Activated T-cell treated with anti-CD3 and anti-CD28 coated beads, Interleukin-2, amount 50 U/mL, for 24 hours (primary cell): ENCODE measurements at regions not wholly inside any gene's neighbourhood (a gene's known extent, or its start where the extent isn't known, plus 50 kb on each side); places are given as distances from the start of the nearest gene placed in this dataset.
"Not testable (repeated sequence)": the region's sequence is repeated elsewhere in the genome, so short reads cannot be mapped to it uniquely, and the experiment has no call there.

ENCODE experiments used
- DNase-seq: peaks from one replicate; pipeline ENCODE4 v3.0.0-alpha.2; 2020
- H3K27ac Mint-ChIP-seq: 2 replicates; pipeline ENCODE4 v1.8.0; 2020; ENCODE audit warnings: mild to moderate bottlenecking, mixed read lengths
- H3K27me3 Mint-ChIP-seq: 2 replicates; pipeline ENCODE4 v1.8.0; 2020; ENCODE audit warnings: mixed read lengths
- H3K36me3 Mint-ChIP-seq: 2 replicates; pipeline ENCODE4 v1.8.0; 2020; ENCODE audit warnings: low read depth, mixed read lengths
- H3K4me1 Mint-ChIP-seq: 2 replicates; pipeline ENCODE4 v1.8.0; 2020; ENCODE audit warnings: low read depth, mixed read lengths
- H3K4me3 Mint-ChIP-seq: 2 replicates; pipeline ENCODE4 v1.8.0; 2020; ENCODE audit warnings: mild to moderate bottlenecking, moderate library complexity, mixed read lengths
- H3K9me3 Mint-ChIP-seq: 2 replicates; pipeline ENCODE4 v1.8.0; 2020; ENCODE audit warnings: mixed read lengths

- H3K9me3 Mint-ChIP-seq, H3K27ac Mint-ChIP-seq, H3K27me3 Mint-ChIP-seq, DNase-seq, H3K4me1 Mint-ChIP-seq, H3K4me3 Mint-ChIP-seq, H3K36me3 Mint-ChIP-seq: not testable (repeated sequence)
Observed at GRCh38 chr5:100103592-100104119, 431.5 kb upstream of the FAM174A start.

DNA sequence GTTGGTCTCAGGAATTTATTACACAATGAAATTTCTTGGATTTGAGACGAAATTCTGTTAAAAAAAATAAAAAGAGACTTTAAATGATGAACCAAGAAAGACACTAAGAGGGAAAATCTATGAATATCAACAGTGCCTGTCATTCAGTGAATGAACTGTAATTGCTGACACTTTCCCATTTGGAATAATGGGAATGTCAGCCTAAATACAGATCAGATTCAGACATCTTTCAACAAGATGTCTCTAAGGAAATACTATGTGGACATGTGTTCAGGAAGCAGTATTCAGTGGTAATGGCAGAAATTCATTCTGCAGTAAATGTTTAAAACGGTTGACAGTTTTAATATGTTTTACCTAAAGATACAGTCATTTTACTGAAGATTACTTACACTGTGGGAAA, 433.7 kb upstream of the FAM174A start:
- H3K4me1 Mint-ChIP-seq, H3K4me3 Mint-ChIP-seq, H3K36me3 Mint-ChIP-seq, H3K27ac Mint-ChIP-seq, H3K27me3 Mint-ChIP-seq, DNase-seq, H3K9me3 Mint-ChIP-seq: not testable (repeated sequence)

GRCh38 chr5:100096328-100096727, 438.8 kb upstream of the FAM174A start:
- not testable (repeated sequence) for H3K36me3 Mint-ChIP-seq, H3K4me1 Mint-ChIP-seq, H3K27ac Mint-ChIP-seq, DNase-seq, H3K9me3 Mint-ChIP-seq, H3K27me3 Mint-ChIP-seq, H3K4me3 Mint-ChIP-seq

DNA sequence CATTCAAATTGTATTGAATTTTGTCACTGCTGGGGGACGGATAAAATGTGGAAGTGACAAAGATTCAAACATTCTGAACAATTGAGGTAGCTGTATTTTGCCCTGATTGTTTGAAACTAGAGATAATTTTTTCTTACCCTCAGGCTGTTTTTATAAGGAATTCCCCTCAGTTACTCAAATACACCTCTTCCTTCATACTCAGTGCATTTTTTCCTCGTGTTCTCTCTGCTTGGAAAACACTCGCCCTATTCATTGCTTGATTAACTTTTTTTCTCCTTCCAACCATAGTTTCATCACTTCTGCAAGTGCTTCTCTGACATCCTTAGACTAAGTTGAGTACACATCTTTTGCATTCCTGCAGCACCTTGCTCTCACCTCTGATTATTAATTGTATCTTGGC, 454.5 kb upstream of the FAM174A start:
- H3K9me3 Mint-ChIP-seq, H3K27ac Mint-ChIP-seq, H3K4me1 Mint-ChIP-seq, DNase-seq, H3K36me3 Mint-ChIP-seq, H3K27me3 Mint-ChIP-seq, H3K4me3 Mint-ChIP-seq: not testable (repeated sequence)

DNA sequence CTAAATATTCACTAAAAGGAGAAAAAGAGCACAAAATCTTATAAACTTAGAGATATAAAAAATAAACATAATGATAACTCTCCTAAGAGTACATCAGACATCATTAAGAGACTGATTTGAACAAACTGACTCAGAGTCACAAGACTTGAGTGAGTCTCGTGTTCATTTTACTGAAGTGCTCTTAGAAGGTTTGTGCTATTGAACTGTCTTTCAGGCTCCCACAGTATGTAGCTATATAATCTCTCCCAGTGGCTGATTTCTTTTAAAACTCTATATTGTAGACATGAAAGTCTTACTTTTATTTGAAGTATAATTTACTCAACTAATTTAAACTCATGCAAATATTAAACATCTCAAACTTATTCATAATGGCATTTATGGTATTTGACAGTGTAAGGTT, 456.0 kb upstream of the FAM174A start:
- not testable (repeated sequence) for H3K4me3 Mint-ChIP-seq, H3K4me1 Mint-ChIP-seq, DNase-seq, H3K9me3 Mint-ChIP-seq, H3K36me3 Mint-ChIP-seq, H3K27me3 Mint-ChIP-seq, H3K27ac Mint-ChIP-seq

DNA sequence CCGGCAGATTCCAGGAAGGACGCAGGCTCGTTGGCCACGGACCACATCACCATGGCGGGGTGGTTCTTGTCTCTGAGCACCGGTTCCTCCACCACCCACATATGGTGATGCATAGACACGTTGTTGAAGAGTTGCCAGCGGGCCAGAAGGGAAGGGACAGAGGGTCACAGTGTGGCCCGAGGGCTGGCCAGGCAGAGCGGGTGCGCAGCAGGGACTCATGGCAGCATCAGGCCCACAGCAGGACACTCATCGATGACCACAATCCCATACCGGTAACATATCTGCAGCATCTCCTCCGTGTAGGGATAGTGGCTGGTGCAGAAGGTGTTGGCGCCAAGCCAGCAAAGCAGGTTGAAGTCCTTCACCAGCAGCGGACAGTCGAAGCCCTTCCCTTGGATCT, 469.2 kb upstream of the FAM174A start:
- DNase-seq, H3K4me1 Mint-ChIP-seq, H3K9me3 Mint-ChIP-seq, H3K27me3 Mint-ChIP-seq, H3K36me3 Mint-ChIP-seq, H3K4me3 Mint-ChIP-seq, H3K27ac Mint-ChIP-seq: not testable (repeated sequence)

DNA sequence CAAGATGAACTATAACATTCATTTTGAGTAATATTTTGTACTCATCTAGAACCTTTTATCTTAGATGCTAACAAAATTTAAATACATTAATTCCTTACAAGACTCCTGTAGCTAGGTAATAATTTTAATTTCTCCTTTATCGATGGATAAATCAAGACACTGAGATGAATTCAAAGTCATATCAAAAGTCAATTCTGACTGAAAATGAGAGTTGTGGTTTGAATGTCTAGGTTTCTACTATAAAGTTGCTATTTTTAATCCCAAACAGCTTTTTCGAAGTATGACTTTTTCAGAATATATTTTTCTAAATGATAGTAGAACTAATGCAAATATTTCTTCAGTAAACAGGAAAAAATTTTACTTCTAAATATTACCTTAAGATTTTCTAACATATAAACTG, 491.7 kb upstream of the FAM174A start:
- Mint-ChIP-seq H3K9me3 (no peaks in the 10 kb centered on the region), H3K27me3 (no peaks in the 10 kb centered on the region), H3K36me3 (no peaks in the 10 kb centered on the region), H3K27ac (no peak overlapping the region), H3K4me3 (no peak overlapping the region), H3K4me1 (no peaks in the 10 kb centered on the region)
- DNase-seq = no peak

- Mint-ChIP-seq H3K36me3 (no peaks in the 10 kb centered on the region), H3K9me3 (no peaks in the 10 kb centered on the region)
Observed at GRCh38 chr5:100026606-100027005, 508.6 kb upstream of the FAM174A start.

DNA sequence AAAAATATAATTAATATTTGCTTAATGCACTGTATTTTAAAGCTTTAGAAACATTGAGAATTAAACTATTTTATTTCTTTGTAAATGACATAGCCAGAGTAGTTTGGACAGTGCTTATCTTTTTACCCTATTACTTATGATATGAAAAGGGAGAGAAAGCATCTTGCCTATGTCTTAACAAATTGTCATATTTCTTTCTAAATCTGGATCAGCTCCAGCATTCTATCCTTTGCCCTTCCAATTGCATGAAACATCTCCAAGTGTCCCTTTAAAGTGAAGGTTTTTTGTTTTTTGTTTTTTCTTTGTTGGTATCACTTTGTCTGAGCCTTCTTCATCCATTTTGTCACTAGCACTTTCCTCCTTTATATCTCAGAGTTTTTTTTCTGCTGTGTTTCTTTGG, 511.6 kb upstream of the FAM174A start:
- Mint-ChIP-seq H3K9me3 (peaks cover 4% of the 10 kb centered on the region), H3K36me3 (no peaks in the 10 kb centered on the region), H3K4me3 (no peak overlapping the region), H3K27me3 (no peaks in the 10 kb centered on the region), H3K27ac (no peak overlapping the region), H3K4me1 (no peaks in the 10 kb centered on the region)
- no peak for DNase-seq

More at GRCh38 chr5:100026606-100027005, 508.6 kb upstream of the FAM174A start:
- no peak overlapping the region for H3K4me3 Mint-ChIP-seq
- H3K27me3 Mint-ChIP-seq = no peaks in the 10 kb centered on the region
- H3K27ac Mint-ChIP-seq = no peak overlapping the region
- H3K4me1 Mint-ChIP-seq = no peaks in the 10 kb centered on the region
- DNase-seq = no peak

- Mint-ChIP-seq H3K27ac (no peak overlapping the region), H3K27me3 (no peaks in the 10 kb centered on the region), H3K4me3 (no peak overlapping the region), H3K4me1 (no peaks in the 10 kb centered on the region), H3K36me3 (no peaks in the 10 kb centered on the region), H3K9me3 (peaks cover 4% of the 10 kb centered on the region)
- DNase-seq = no peak
Observed at GRCh38 chr5:100017520-100018262, 517.5 kb upstream of the FAM174A start.

DNA sequence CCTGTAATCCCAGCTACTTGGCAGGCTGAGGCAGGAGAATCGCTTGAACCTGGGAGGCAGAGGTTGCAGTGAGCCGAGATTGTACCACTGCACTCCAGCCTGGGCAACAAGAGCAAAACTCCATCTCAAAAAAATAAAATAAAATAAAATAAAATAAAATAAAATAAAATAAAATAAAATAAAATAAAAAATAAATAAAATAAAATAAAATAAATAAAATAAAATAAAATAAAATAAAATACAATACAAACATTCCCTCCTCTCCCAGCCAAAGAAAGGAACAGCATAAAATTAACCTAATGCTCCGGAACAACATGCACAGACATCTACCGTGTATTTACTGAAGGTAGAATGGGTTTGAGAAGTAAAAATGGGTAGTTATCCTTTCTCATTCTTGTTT, 521.9 kb upstream of the FAM174A start:
- H3K9me3 Mint-ChIP-seq, H3K4me1 Mint-ChIP-seq, H3K27me3 Mint-ChIP-seq, H3K36me3 Mint-ChIP-seq, DNase-seq, H3K4me3 Mint-ChIP-seq, H3K27ac Mint-ChIP-seq: not testable (repeated sequence)

DNA sequence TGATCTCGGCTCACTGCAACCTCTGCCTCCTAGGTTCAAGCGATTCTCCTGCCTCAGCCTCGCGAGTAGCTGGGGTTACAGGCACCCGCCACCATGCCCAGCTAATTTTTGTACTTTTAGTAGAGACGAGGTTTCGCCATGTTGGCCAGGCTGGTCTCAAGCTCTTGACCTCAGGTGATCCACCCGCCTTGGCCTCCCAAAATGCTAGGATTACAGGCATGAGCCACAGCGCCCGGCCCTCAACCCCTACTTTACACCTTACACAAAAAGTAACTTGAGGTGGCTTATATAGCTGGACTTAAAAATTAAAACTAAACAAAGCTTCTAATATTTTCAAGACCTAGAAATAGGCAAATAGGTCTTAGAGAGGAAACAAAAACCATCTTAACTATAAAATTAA, 524.0 kb upstream of the FAM174A start:
- H3K36me3 Mint-ChIP-seq, H3K27ac Mint-ChIP-seq, H3K4me3 Mint-ChIP-seq, DNase-seq, H3K9me3 Mint-ChIP-seq, H3K27me3 Mint-ChIP-seq, H3K4me1 Mint-ChIP-seq: not testable (repeated sequence)

DNA sequence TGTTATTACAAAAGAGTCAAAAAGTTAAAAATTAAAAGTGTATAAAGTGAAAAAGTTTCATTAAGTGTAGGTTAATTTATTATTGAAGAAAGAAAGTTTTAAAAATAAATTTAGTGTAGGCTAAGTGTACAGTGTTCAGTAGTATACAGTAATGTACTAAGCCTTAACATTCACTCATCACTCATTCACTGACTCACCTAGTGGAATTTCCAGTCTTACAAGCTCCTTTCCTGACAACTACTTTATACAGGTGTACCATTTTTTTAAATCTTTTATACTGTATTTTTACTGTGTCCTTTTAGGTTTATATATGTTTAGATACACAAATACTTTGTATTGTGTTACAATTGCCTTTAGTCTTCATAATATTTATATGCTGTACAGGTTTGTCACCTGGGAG, 530.2 kb upstream of the FAM174A start:
- no peaks in the 10 kb centered on the region for H3K4me1 Mint-ChIP-seq
- H3K9me3 Mint-ChIP-seq = peaks cover 9% of the 10 kb centered on the region
- no peaks in the 10 kb centered on the region for H3K27me3 Mint-ChIP-seq
- H3K27ac Mint-ChIP-seq = no peak overlapping the region
- no peak overlapping the region for H3K4me3 Mint-ChIP-seq
- no peak for DNase-seq
- no peaks in the 10 kb centered on the region for H3K36me3 Mint-ChIP-seq

- no peak for DNase-seq
- H3K27ac Mint-ChIP-seq = no peak overlapping the region
- no peaks in the 10 kb centered on the region for H3K27me3 Mint-ChIP-seq
- H3K9me3 Mint-ChIP-seq = peaks cover 3% of the 10 kb centered on the region
- no peak overlapping the region for H3K4me3 Mint-ChIP-seq
- no peaks in the 10 kb centered on the region for H3K4me1 Mint-ChIP-seq
- no peaks in the 10 kb centered on the region for H3K36me3 Mint-ChIP-seq
Observed at GRCh38 chr5:99998319-99998718, 536.9 kb upstream of the FAM174A start.

DNA sequence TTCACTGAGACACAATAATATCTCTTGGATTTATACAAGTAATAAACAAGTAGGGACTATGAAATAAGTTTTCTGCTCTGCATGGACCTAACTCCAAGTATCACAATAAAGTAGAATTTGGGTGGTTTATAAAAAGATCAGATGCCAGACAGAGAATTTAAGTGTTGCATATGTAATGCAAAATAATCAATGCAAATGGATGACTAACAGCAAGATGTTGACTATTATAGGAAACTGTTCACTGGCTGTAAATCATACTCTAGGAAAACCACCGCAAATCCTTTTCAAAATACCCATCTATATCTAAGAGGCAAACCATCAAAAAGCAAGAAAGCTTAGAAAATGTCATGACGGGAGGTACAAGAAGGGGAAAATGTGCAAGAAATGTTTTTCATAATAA, 539.8 kb upstream of the FAM174A start:
- DNase-seq = no peak
- H3K4me1 Mint-ChIP-seq = no peaks in the 10 kb centered on the region
- no peaks in the 10 kb centered on the region for H3K27me3 Mint-ChIP-seq
- H3K4me3 Mint-ChIP-seq = no peak overlapping the region
- H3K27ac Mint-ChIP-seq = no peak overlapping the region
- no peaks in the 10 kb centered on the region for H3K9me3 Mint-ChIP-seq
- H3K36me3 Mint-ChIP-seq = no peaks in the 10 kb centered on the region

- H3K27me3 Mint-ChIP-seq = no peaks in the 10 kb centered on the region
- H3K9me3 Mint-ChIP-seq = no peaks in the 10 kb centered on the region
- no peaks in the 10 kb centered on the region for H3K4me1 Mint-ChIP-seq
- no peaks in the 10 kb centered on the region for H3K36me3 Mint-ChIP-seq
- H3K4me3 Mint-ChIP-seq = no peak overlapping the region
- DNase-seq = no peak
- H3K27ac Mint-ChIP-seq = no peak overlapping the region
Observed at GRCh38 chr5:99973779-99974178, 561.4 kb upstream of the FAM174A start.
